Testis (tissue), 2 donors: ENCODE measurements at regions not wholly inside any gene's neighbourhood (a gene's known extent, or its start where the extent isn't known, plus 50 kb on each side); places are given as distances from the start of the nearest gene placed in this dataset.

Experiments used
- CTCF ChIP-seq, 3 experiments: fragments of 450-650 bp in 2 of 3; fragments of 200-600 bp in 1 of 3; sonication (generic) in 1 of 3; IDR thresholded peaks; one replicate each; pipeline ENCODE4 v1.5.1; 2016 to 2019; ENCODE audit warnings: antibody characterized with exemption in 3 of 3, mild to moderate bottlenecking in 2 of 3, moderate library complexity in 1 of 3
- POLR2A ChIP-seq: fragments of 450-650 bp; IDR thresholded peaks from one replicate; pipeline ENCODE4 v1.6.1; 2017; ENCODE audit warnings: antibody characterized with exemption, mild to moderate bottlenecking, moderate library complexity

- TF ChIP-seq CTCF (IDR thresholded peaks at IDR 0.05) (no peak), POLR2A (no peak)
These were observed 450.2 kb downstream of the CBLN4 start for GRCh38 chr20:55555075-55555650.
